OCI-LY1 (cell line): ENCODE measurements at regions not wholly inside any gene's neighbourhood (a gene's known extent, or its start where the extent isn't known, plus 50 kb on each side); places are given as distances from the start of the nearest gene placed in this dataset.

Source experiments
- CTCF ChIP-seq: fragments of 200-600 bp; sonication (generic), shearing (Covaris generic); IDR thresholded peaks from 2 replicates; pipeline ENCODE4 v1.5.1; 2017; ENCODE audit warnings: mild to moderate bottlenecking, antibody characterized with exemption, low read length, moderate library complexity, mixed read lengths
- EZH2 ChIP-seq: fragments of 200-600 bp; sonication (generic), shearing (Covaris generic); IDR thresholded peaks from 2 replicates; pipeline ENCODE4 v1.8.0; 2017; ENCODE audit warnings: borderline replicate concordance, mixed run types, mild to moderate bottlenecking, antibody characterized with exemption, low read length, moderate library complexity, mixed read lengths

GRCh38 chr18:75656035-75656434 is 228.5 kb upstream of the SMIM21 start:
- TF ChIP-seq EZH2 (no peak), CTCF (no peak)
